OCI-LY1 (cell line): ENCODE measurements at regions not wholly inside any gene's neighbourhood (a gene's known extent, or its start where the extent isn't known, plus 50 kb on each side); places are given as distances from the start of the nearest gene placed in this dataset.

Source experiments
- H2AFZ ChIP-seq: fragments of 200-600 bp; sonication (generic), shearing (Covaris generic); 2 replicates; pipeline ENCODE4 v1.6.0; 2014; ENCODE audit warnings: antibody characterized with exemption, mild to moderate bottlenecking, low read length
- H3F3A ChIP-seq: fragments of 200-600 bp; sonication (generic), shearing (Covaris generic); 2 replicates; pipeline ENCODE4 v1.6.0; 2014; ENCODE audit warnings: mild to moderate bottlenecking, antibody characterized with exemption, low read length, moderate library complexity; ENCODE audit not compliant: insufficient read depth
- H3K27ac ChIP-seq: fragments of 200-600 bp; sonication (generic); 2 replicates; pipeline ENCODE4 v1.5.1; 2014; ENCODE audit warnings: low read length, mixed run types, mild to moderate bottlenecking, low read depth; ENCODE audit not compliant: poor library complexity, severe bottlenecking
- H3K27me3 ChIP-seq: fragments of 200-600 bp; sonication (generic); 2 replicates; pipeline ENCODE4 v1.6.0; 2014; ENCODE audit warnings: antibody characterized with exemption, mild to moderate bottlenecking, low read length, moderate library complexity; ENCODE audit not compliant: insufficient read depth
- H3K36me3 ChIP-seq: fragments of 200-600 bp; sonication (generic); 2 replicates; pipeline ENCODE4 v1.6.1; 2014; ENCODE audit warnings: mild to moderate bottlenecking, antibody characterized with exemption, low read length, moderate library complexity, mixed read lengths; ENCODE audit not compliant: insufficient read depth
- H3K4me1 ChIP-seq: fragments of 200-600 bp; sonication (generic); 2 replicates; pipeline ENCODE4 v1.5.1; 2014; ENCODE audit warnings: mild to moderate bottlenecking, low read length, moderate library complexity; ENCODE audit not compliant: insufficient read depth, severe bottlenecking
- H3K4me2 ChIP-seq: fragments of 200-600 bp; sonication (generic), shearing (Covaris generic); 2 replicates; pipeline ENCODE4 v1.6.1; 2014; ENCODE audit warnings: low read length
- H3K4me3 ChIP-seq: fragments of 200-600 bp; sonication (generic); 2 replicates; pipeline ENCODE4 v1.5.1; 2014; ENCODE audit warnings: low read length, low read depth, mild to moderate bottlenecking, mixed read lengths; ENCODE audit not compliant: poor library complexity, severe bottlenecking
- H3K79me2 ChIP-seq: fragments of 200-600 bp; shearing (Covaris generic); 2 replicates; pipeline ENCODE4 v1.6.1; 2016; ENCODE audit warnings: mixed run types, low read length, mixed read lengths; ENCODE audit not compliant: insufficient read depth
- H3K9ac ChIP-seq: fragments of 200-600 bp; sonication (generic), shearing (Covaris generic); 2 replicates; pipeline ENCODE4 v1.6.1; 2014; ENCODE audit warnings: mild to moderate bottlenecking, low read length, mixed read lengths
- H3K9me2 ChIP-seq: fragments of 200-600 bp; sonication (generic), shearing (Covaris generic); 2 replicates; pipeline ENCODE4 v1.6.1; 2014; ENCODE audit warnings: low read depth, mild to moderate bottlenecking, low read length, mixed read lengths
- H3K9me3 ChIP-seq: fragments of 200-600 bp; shearing (Covaris generic); 2 replicates; pipeline ENCODE4 v1.6.1; 2014; ENCODE audit warnings: low read length, mixed read lengths
- H4K20me1 ChIP-seq: fragments of 200-600 bp; sonication (generic), shearing (Covaris generic); 2 replicates; pipeline ENCODE4 v1.6.0; 2016; ENCODE audit warnings: mild to moderate bottlenecking, low read length; ENCODE audit not compliant: insufficient read depth
- EZH2 ChIP-seq: fragments of 200-600 bp; sonication (generic), shearing (Covaris generic); IDR thresholded peaks from 2 replicates; pipeline ENCODE4 v1.8.0; 2017; ENCODE audit warnings: borderline replicate concordance, mixed run types, mild to moderate bottlenecking, antibody characterized with exemption, low read length, moderate library complexity, mixed read lengths
- TF ChIP-seq, protein P1 (sequence below): fragments of 200-600 bp; sonication (generic), shearing (Covaris generic); IDR thresholded peaks from 2 replicates; pipeline ENCODE4 v1.5.1; 2017; ENCODE audit warnings: mild to moderate bottlenecking, antibody characterized with exemption, low read length, moderate library complexity, mixed read lengths

DNA sequence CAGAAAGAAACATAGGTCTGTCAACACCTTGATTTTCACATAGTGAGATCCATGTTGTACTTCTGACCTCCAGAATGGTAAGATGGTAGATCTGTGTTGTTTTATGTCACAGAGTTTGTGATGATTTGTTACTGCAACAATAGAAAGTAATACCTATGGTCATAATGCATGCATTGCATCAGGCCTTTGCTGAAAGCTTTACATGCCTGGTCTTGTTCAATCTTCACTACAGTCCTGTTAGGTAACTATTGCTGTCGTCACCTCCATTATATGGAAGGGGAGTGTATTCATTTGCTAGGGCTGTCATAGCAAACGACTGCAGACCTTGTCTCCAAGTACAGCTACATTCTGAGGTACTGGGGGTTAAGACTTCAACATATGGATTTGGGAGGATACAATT is 243.5 kb downstream of the ANAPC1 start:
- H3K4me2 ChIP-seq: no peak overlapping the region
- peaks cover 22% of the 10 kb centered on the region for H3K4me1 ChIP-seq
- no peak overlapping the region for H3K4me3 ChIP-seq
- H3K27me3 ChIP-seq: no peaks in the 10 kb centered on the region
- no peaks in the 10 kb centered on the region for H4K20me1 ChIP-seq
- H3K9me2 ChIP-seq: no peaks in the 10 kb centered on the region
- H3K9ac ChIP-seq: no peak overlapping the region
- H3K9me3 ChIP-seq: peaks cover 14% of the 10 kb centered on the region
- H3K36me3 ChIP-seq: no peaks in the 10 kb centered on the region; the same call in 1 of the 2 replicates
- H3K27ac ChIP-seq: no peak overlapping the region
- TF ChIP-seq EZH2: no peak
- TF ChIP-seq, protein P1, sequence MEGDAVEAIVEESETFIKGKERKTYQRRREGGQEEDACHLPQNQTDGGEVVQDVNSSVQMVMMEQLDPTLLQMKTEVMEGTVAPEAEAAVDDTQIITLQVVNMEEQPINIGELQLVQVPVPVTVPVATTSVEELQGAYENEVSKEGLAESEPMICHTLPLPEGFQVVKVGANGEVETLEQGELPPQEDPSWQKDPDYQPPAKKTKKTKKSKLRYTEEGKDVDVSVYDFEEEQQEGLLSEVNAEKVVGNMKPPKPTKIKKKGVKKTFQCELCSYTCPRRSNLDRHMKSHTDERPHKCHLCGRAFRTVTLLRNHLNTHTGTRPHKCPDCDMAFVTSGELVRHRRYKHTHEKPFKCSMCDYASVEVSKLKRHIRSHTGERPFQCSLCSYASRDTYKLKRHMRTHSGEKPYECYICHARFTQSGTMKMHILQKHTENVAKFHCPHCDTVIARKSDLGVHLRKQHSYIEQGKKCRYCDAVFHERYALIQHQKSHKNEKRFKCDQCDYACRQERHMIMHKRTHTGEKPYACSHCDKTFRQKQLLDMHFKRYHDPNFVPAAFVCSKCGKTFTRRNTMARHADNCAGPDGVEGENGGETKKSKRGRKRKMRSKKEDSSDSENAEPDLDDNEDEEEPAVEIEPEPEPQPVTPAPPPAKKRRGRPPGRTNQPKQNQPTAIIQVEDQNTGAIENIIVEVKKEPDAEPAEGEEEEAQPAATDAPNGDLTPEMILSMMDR: no peak
- no peak overlapping the region for H2AFZ ChIP-seq
- no peaks in the 10 kb centered on the region for H3K79me2 ChIP-seq
- no peaks in the 10 kb centered on the region for H3F3A ChIP-seq

DNA sequence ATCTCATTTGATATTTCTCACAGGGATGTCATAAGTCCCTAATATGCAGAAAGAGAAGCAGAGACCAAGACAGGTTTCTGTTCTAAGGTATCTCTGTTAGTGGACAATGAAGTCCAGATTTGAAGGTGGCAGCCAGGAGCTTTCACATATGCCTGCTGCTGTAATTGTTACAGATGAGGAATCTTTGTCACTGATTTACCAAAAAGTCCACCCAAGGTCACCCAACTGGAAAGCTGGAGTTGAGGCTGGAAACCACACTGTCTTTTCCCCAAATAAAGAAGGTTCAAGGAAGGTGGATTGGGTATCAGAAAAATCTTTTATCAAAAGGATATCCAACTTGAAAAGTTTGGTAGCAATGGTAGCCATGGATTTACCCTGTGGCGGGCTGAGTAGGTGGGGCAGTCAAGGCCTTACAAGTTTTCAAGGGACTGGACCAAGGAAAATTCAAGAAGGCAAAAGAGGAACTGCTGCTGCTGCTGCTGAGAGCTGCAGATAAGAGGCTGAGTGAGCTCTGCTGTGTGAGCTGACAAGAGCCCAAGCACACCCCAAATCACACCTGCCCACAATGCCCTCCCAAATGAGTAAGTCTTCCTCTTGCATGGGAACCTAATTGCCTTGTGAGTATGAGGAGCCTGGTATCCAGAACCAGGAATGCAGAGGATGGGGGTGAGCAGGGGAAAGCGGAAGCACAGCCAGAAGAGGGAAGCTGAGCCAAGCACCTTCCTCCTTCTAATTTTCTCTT is 241.2 kb downstream of the ANAPC1 start:
- Histone ChIP-seq H3K27ac (peak overlapping the region; percentile 0), H3K36me3 (no peaks in the 10 kb centered on the region; the same call in 1 of the 2 replicates), H3K4me1 (peaks cover 22% of the 10 kb centered on the region), H3K4me3 (no peak overlapping the region), H3K27me3 (no peaks in the 10 kb centered on the region), H3K4me2 (no peak overlapping the region), H3F3A (no peaks in the 10 kb centered on the region), H3K79me2 (no peaks in the 10 kb centered on the region), H2AFZ (no peak overlapping the region), H3K9me3 (peaks cover 20% of the 10 kb centered on the region), H4K20me1 (no peaks in the 10 kb centered on the region), H3K9me2 (no peaks in the 10 kb centered on the region), H3K9ac (no peak overlapping the region)
- TF ChIP-seq EZH2: no peak
- TF ChIP-seq, protein P1: no peak

DNA sequence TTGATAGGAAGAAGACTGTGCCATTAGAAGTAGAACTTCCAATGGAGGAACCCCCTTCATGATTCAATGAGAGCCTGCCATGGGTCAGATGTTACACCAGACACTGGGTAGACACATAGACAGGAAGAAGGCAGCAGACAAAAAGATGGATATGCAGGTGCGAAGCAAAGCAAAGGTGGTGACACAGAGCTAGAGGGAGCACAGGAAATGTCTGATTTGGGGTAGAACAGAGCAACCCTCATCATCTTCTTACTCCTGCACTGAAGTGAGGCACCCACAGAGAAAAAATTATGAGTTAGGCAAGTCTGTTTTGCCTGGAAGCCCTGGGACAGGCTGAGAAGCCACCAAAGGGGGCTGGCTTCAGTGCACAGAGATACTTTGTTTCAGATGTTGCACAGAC is 240.2 kb downstream of the ANAPC1 start:
- no peaks in the 10 kb centered on the region for H3K27me3 ChIP-seq
- H2AFZ ChIP-seq: no peak overlapping the region
- H3K9me2 ChIP-seq: no peaks in the 10 kb centered on the region
- peak overlapping the region; percentile 53 for H3K27ac ChIP-seq
- H3K79me2 ChIP-seq: no peaks in the 10 kb centered on the region
- H3K4me3 ChIP-seq: no peak overlapping the region
- H3K4me2 ChIP-seq: 0 out of 2 replicates have a peak overlapping the region, but pooled peaks have one; percentile 14
- peaks cover 22% of the 10 kb centered on the region for H3K4me1 ChIP-seq
- no peaks in the 10 kb centered on the region for H3F3A ChIP-seq
- H3K36me3 ChIP-seq: no peaks in the 10 kb centered on the region; the same call in 1 of the 2 replicates
- H3K9ac ChIP-seq: no peak overlapping the region
- no peak for TF ChIP-seq EZH2
- TF ChIP-seq, protein P1: no peak
- H3K9me3 ChIP-seq: peaks cover 19% of the 10 kb centered on the region; the same call in 1 of the 2 replicates
- no peaks in the 10 kb centered on the region for H4K20me1 ChIP-seq
